HL-60 (cell line): ENCODE measurements at regions not wholly inside any gene's neighbourhood (a gene's known extent, or its start where the extent isn't known, plus 50 kb on each side); places are given as distances from the start of the nearest gene placed in this dataset.

ENCODE experiments used
- DNase-seq, 2 experiments: peaks; one replicate each; pipeline ENCODE4 v3.0.0-alpha.2; 2010 to 2020; ENCODE audit warnings: low read depth in 1 of 2, low spot score in 1 of 2
- H3K27ac ChIP-seq: fragments of 250-450 bp; sonication (Bioruptor Pico); replicated peaks from 2 replicates; pipeline ENCODE4 v1.5.1; 2020; ENCODE audit warnings: mild to moderate bottlenecking, moderate library complexity
- H3K27me3 ChIP-seq: fragments of 250-450 bp; sonication (Bioruptor Pico); 2 replicates; pipeline ENCODE4 v1.5.1; 2021; ENCODE audit warnings: mild to moderate bottlenecking, moderate library complexity; ENCODE audit not compliant: insufficient read depth, poor library complexity, severe bottlenecking
- H3K4me3 ChIP-seq: replicated peaks from 2 replicates; pipeline ENCODE4 v1.5.1; 2011; ENCODE audit warnings: mild to moderate bottlenecking, control low read depth, low read length; ENCODE audit not compliant: insufficient read depth
- GABPA ChIP-seq: IDR thresholded peaks from 2 replicates; pipeline ENCODE4 v1.6.1; 2012; ENCODE audit warnings: low read depth
- POLR2AphosphoS5 ChIP-seq: IDR thresholded peaks from 2 replicates; pipeline ENCODE4 v1.6.1; 2012; ENCODE audit warnings: low read depth
- SPI1 ChIP-seq: IDR thresholded peaks from 2 replicates; pipeline ENCODE4 v1.6.1; 2012; ENCODE audit warnings: low read depth, mild to moderate bottlenecking, borderline replicate concordance
- TF ChIP-seq, protein P1 (sequence below): IDR thresholded peaks from 2 replicates; pipeline ENCODE4 v1.6.1; 2012; ENCODE audit warnings: low read depth; ENCODE audit not compliant: insufficient replicate concordance
- TF ChIP-seq, protein P2 (sequence below): IDR thresholded peaks from one replicate; pipeline ENCODE4 v1.5.1; 2011; ENCODE audit warnings: low read length, control low read depth, inconsistent platforms; ENCODE audit not compliant: insufficient read depth

DNA sequence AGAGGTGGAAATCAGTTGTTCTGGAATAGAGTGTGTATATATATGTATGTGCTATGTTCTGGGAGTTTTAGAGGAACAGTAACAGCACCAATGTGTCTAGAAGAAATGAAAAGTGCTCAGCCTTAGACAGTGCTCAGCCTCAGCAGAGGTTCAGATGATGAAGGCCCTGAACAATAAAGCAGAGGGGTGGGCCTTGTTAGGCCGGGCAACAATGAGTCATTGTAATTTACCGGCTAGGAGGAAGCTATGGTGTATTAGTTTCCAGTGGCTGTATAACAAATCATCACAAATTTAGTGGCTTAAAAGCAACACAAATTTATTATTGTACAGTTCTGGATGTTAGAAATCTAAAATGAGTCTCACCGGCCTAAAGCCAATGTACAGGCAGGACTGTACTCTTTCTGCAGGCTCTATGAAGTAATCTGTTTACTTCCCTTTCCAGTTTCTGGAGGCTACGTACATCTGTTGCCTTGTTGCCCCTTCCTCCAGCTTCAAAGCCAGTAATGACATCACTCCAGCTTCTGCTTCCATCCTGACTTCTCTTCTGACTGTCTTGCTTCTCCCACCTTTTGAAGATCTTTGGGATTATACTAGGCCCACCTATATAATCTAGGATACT is 84.6 kb downstream of the CH25H start:
- H3K27me3 ChIP-seq: peaks cover 7% of the 10 kb centered on the region
- TF ChIP-seq, protein P1, sequence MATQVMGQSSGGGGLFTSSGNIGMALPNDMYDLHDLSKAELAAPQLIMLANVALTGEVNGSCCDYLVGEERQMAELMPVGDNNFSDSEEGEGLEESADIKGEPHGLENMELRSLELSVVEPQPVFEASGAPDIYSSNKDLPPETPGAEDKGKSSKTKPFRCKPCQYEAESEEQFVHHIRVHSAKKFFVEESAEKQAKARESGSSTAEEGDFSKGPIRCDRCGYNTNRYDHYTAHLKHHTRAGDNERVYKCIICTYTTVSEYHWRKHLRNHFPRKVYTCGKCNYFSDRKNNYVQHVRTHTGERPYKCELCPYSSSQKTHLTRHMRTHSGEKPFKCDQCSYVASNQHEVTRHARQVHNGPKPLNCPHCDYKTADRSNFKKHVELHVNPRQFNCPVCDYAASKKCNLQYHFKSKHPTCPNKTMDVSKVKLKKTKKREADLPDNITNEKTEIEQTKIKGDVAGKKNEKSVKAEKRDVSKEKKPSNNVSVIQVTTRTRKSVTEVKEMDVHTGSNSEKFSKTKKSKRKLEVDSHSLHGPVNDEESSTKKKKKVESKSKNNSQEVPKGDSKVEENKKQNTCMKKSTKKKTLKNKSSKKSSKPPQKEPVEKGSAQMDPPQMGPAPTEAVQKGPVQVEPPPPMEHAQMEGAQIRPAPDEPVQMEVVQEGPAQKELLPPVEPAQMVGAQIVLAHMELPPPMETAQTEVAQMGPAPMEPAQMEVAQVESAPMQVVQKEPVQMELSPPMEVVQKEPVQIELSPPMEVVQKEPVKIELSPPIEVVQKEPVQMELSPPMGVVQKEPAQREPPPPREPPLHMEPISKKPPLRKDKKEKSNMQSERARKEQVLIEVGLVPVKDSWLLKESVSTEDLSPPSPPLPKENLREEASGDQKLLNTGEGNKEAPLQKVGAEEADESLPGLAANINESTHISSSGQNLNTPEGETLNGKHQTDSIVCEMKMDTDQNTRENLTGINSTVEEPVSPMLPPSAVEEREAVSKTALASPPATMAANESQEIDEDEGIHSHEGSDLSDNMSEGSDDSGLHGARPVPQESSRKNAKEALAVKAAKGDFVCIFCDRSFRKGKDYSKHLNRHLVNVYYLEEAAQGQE: no peak
- TF ChIP-seq GABPA (no peak), POLR2AphosphoS5 (no peak), SPI1 (no peak)
- TF ChIP-seq, protein P2, sequence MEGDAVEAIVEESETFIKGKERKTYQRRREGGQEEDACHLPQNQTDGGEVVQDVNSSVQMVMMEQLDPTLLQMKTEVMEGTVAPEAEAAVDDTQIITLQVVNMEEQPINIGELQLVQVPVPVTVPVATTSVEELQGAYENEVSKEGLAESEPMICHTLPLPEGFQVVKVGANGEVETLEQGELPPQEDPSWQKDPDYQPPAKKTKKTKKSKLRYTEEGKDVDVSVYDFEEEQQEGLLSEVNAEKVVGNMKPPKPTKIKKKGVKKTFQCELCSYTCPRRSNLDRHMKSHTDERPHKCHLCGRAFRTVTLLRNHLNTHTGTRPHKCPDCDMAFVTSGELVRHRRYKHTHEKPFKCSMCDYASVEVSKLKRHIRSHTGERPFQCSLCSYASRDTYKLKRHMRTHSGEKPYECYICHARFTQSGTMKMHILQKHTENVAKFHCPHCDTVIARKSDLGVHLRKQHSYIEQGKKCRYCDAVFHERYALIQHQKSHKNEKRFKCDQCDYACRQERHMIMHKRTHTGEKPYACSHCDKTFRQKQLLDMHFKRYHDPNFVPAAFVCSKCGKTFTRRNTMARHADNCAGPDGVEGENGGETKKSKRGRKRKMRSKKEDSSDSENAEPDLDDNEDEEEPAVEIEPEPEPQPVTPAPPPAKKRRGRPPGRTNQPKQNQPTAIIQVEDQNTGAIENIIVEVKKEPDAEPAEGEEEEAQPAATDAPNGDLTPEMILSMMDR: no peak

DNA sequence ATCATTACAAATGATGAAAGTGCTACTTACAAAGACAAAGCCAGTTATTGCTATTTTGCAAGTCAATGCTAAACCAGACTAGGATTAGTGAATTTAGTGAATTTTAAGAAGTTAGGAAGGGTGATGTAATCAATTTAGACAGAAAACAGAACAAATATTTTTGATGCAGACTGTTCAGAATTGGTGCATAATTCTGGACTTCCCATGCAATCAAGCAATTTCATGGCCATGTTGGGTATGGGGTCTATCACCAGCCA is 85.4 kb downstream of the CH25H start:
- no peak for DNase-seq
- Histone ChIP-seq H3K27me3 (peaks cover 5% of the 10 kb centered on the region), H3K27ac (no peak overlapping the region), H3K4me3 (no peak overlapping the region)
- TF ChIP-seq, protein P2: no peak
- TF ChIP-seq GABPA: no peak
- TF ChIP-seq, protein P1: no peak
- TF ChIP-seq SPI1: no peak
- TF ChIP-seq POLR2AphosphoS5: no peak

More for the DNA sequence above, 84.6 kb downstream of the CH25H start:
- Histone ChIP-seq H3K4me3 (no peak overlapping the region), H3K27ac (no peak overlapping the region)
- DNase-seq: peak; percentile 34 to 40

DNA sequence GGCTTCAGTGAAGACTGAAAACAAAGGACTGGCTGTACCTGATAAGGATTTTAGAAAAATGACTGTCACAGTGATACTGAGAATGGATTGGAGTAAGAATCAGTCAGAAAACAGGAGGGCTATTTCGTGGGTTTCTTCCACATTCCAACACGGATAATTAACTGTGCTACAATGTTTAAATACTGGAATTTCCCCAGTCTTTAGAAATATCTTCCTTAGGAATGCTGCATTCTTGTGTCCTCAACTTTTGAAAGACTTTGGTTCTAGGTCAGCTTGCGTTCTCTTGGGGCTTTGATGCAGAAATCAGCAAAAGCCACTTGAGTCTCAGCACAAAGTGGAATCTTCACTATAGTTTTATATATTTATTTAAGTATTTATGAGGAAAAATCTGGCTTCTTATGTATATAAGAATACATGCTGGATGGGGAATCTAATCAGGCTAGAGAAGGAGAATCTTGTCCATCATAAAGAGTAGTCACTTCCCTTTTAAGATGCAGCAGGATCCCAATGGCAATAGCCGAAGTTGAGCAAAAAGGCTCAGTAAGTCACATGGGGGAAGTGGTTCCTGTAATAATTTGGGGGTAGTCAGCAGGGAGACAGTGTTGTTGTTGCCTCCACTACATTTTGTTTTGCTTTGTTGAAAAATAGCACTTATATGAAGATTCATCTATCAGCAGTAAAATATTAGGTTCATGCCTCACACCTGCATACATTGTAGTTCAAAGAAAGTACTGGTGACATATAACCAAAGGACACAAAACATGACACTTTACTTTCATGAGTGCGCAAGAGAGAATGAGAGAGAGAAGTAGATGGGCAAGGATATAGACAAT is 86.0 kb downstream of the CH25H start:
- TF ChIP-seq SPI1: peak; percentile 34
- TF ChIP-seq, protein P2: no peak
- TF ChIP-seq, protein P1: no peak
- Histone ChIP-seq H3K4me3 (no peak overlapping the region), H3K27ac (no peak overlapping the region), H3K27me3 (peaks cover 5% of the 10 kb centered on the region)
- DNase-seq: no peak
